ENCODE measurements at regions not wholly inside any gene's neighbourhood (a gene's known extent, or its start where the extent isn't known, plus 50 kb on each side); places are given as distances from the start of the nearest gene placed in this dataset.
"Not testable (repeated sequence)": the region's sequence is repeated elsewhere in the genome, so short reads cannot be mapped to it uniquely, and the experiment has no call there.

- 64 to 65% methylated on average over 5 of the region's 5 CpGs for WGBS, 2 donors
- Histone ChIP-seq H3K27ac (no peak overlapping the region), H3K36me3 (ENCODE audit: low read depth, missing control alignments) (no peaks in the 10 kb centered on the region), H3K27me3 (no peaks in the 10 kb centered on the region), H3K9me3 (no peaks in the 10 kb centered on the region), H3K4me3 (no peak overlapping the region), H3K4me1 (peaks cover 3% of the 10 kb centered on the region)
- intact Hi-C loops (cut with DNase I; ENCODE audit: low total_unique reads), result no loop called here
- peak; percentile 48 for DNase-seq
- no peak for TF ChIP-seq POLR2A (IDR thresholded peaks at IDR 0.05)
- TF ChIP-seq CTCF (IDR thresholded peaks at IDR 0.05), result no peak
These were observed 98.7 kb upstream of the CCBE1 start for GRCh38 chr18:59795882-59796281.

- TF ChIP-seq CTCF (IDR thresholded peaks at IDR 0.05) (no peak), POLR2A (IDR thresholded peaks at IDR 0.05) (no peak)
- intact Hi-C loops (cut with DNase I; ENCODE audit: low total_unique reads), result no loop called here
- Histone ChIP-seq H3K36me3 (ENCODE audit: low read depth, missing control alignments) (no peaks in the 10 kb centered on the region), H3K9me3 (no peaks in the 10 kb centered on the region), H3K27me3 (no peaks in the 10 kb centered on the region), H3K27ac (no peak overlapping the region), H3K4me1 (peaks cover 3% of the 10 kb centered on the region), H3K4me3 (no peak overlapping the region)
- WGBS, 2 donors, result 83 to 89% methylated on average over 4 of the region's 4 CpGs
- DNase-seq, result no peak
These were observed 95.1 kb upstream of the CCBE1 start for GRCh38 chr18:59792353-59792752.

- H3K9me3 ChIP-seq; H3K27me3 ChIP-seq; H3K36me3 ChIP-seq (ENCODE audit: low read depth, missing control alignments); H3K4me1 ChIP-seq; intact Hi-C loops (cut with DNase I; ENCODE audit: low total_unique reads); DNase-seq; H3K27ac ChIP-seq: not testable (repeated sequence)
- H3K4me3 ChIP-seq, result peak overlapping the region in 1 of 2 donors; percentile 36
- WGBS, 2 donors, result 75 to 81% methylated on average over 13 to 34 of the region's 36 CpGs
These were observed 93.2 kb upstream of the CCBE1 start for GRCh38 chr18:59790346-59790936.

- no peaks in the 10 kb centered on the region for H3K4me1 ChIP-seq
- H3K27me3 ChIP-seq, result no peaks in the 10 kb centered on the region
- H3K4me3 ChIP-seq, result no peak overlapping the region
- no peaks in the 10 kb centered on the region for H3K9me3 ChIP-seq
- 68 to 87% methylated on average over 2 of the region's 2 CpGs for WGBS, 2 donors
- TF ChIP-seq POLR2A (IDR thresholded peaks at IDR 0.05) (no peak), CTCF (IDR thresholded peaks at IDR 0.05) (no peak)
- H3K27ac ChIP-seq, result no peak overlapping the region
- H3K36me3 ChIP-seq (ENCODE audit: low read depth, missing control alignments), result no peaks in the 10 kb centered on the region
- intact Hi-C loops (cut with DNase I; ENCODE audit: low total_unique reads), result no loop called here
- DNase-seq, result no peak
These were observed 91.5 kb upstream of the CCBE1 start for GRCh38 chr18:59788791-59789106.

- Histone ChIP-seq H3K27ac (no peak overlapping the region), H3K27me3 (no peaks in the 10 kb centered on the region), H3K4me1 (no peaks in the 10 kb centered on the region), H3K36me3 (ENCODE audit: low read depth, missing control alignments) (no peaks in the 10 kb centered on the region), H3K9me3 (no peaks in the 10 kb centered on the region), H3K4me3 (no peak overlapping the region)
- TF ChIP-seq POLR2A (IDR thresholded peaks at IDR 0.05) (no peak), CTCF (IDR thresholded peaks at IDR 0.05) (no peak)
- WGBS, 2 donors, result 56 to 61% methylated on average over 13 of the region's 13 CpGs
- no peak for DNase-seq
- intact Hi-C loops (cut with DNase I; ENCODE audit: low total_unique reads), result no loop called here
These were observed 91.0 kb upstream of the CCBE1 start for GRCh38 chr18:59787998-59788790.
